Endothelial cell (in vitro differentiated cells): ENCODE measurements at regions not wholly inside any gene's neighbourhood (a gene's known extent, or its start where the extent isn't known, plus 50 kb on each side); places are given as distances from the start of the nearest gene placed in this dataset.

ENCODE experiments used
- DNase-seq: peaks from one replicate; pipeline ENCODE4 v3.0.0; 2021; ENCODE audit warnings: low spot score
- H3K27ac Mint-ChIP-seq: one replicate; pipeline ENCODE4 v1.8.0; 2021; ENCODE audit warnings: mixed read lengths, inconsistent platforms; ENCODE audit not compliant: unreplicated experiment
- H3K27me3 Mint-ChIP-seq: one replicate; pipeline ENCODE4 v1.8.0; 2021; ENCODE audit warnings: mild to moderate bottlenecking, moderate library complexity, mixed read lengths, inconsistent platforms; ENCODE audit not compliant: unreplicated experiment
- H3K36me3 Mint-ChIP-seq: one replicate; pipeline ENCODE4 v1.8.0; 2021; ENCODE audit warnings: mild to moderate bottlenecking, low read depth, mixed read lengths, inconsistent platforms; ENCODE audit not compliant: unreplicated experiment
- H3K4me1 Mint-ChIP-seq: one replicate; pipeline ENCODE4 v1.8.0; 2021; ENCODE audit warnings: mild to moderate bottlenecking, mixed read lengths, inconsistent platforms; ENCODE audit not compliant: unreplicated experiment
- H3K4me3 Mint-ChIP-seq: one replicate; pipeline ENCODE4 v1.8.0; 2021; ENCODE audit warnings: mild to moderate bottlenecking, mixed read lengths, inconsistent platforms; ENCODE audit not compliant: unreplicated experiment
- H3K9me3 Mint-ChIP-seq: one replicate; pipeline ENCODE4 v1.8.0; 2021; ENCODE audit warnings: mixed read lengths, inconsistent platforms; ENCODE audit not compliant: unreplicated experiment
- TF ChIP-seq, protein P1 (sequence below): fragments of 200-600 bp; sonication (generic); IDR thresholded peaks from one replicate; pipeline ENCODE4 v1.5.0; 2021; ENCODE audit warnings: antibody characterized with exemption; ENCODE audit not compliant: unreplicated experiment

DNA sequence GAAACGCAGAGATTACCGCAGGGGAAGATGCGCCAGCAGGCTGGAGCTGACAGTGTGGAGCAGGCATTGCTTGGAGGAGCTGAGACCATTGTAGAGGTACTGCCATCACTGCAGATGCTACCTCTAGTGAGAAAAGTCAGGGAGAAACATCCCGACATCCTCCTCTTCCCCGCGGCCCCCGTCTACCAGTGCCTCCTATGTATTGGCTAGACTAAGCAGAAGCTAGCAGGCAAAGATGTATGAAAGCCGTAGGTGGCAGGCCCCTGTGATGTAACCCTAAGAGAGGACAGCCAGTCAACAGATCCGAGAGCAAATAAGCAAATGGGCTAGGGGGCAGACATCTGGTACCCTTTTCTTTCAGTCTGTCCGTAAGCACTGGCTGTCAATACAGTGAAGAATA is 115.5 kb upstream of the ACTBL2 start:
- H3K27ac Mint-ChIP-seq, result no peak overlapping the region
- no peak for DNase-seq
- H3K4me1 Mint-ChIP-seq, result no peaks in the 10 kb centered on the region
- no peaks in the 10 kb centered on the region for H3K9me3 Mint-ChIP-seq
- no peak overlapping the region for H3K4me3 Mint-ChIP-seq
- no peaks in the 10 kb centered on the region for H3K27me3 Mint-ChIP-seq
- TF ChIP-seq, protein P1, sequence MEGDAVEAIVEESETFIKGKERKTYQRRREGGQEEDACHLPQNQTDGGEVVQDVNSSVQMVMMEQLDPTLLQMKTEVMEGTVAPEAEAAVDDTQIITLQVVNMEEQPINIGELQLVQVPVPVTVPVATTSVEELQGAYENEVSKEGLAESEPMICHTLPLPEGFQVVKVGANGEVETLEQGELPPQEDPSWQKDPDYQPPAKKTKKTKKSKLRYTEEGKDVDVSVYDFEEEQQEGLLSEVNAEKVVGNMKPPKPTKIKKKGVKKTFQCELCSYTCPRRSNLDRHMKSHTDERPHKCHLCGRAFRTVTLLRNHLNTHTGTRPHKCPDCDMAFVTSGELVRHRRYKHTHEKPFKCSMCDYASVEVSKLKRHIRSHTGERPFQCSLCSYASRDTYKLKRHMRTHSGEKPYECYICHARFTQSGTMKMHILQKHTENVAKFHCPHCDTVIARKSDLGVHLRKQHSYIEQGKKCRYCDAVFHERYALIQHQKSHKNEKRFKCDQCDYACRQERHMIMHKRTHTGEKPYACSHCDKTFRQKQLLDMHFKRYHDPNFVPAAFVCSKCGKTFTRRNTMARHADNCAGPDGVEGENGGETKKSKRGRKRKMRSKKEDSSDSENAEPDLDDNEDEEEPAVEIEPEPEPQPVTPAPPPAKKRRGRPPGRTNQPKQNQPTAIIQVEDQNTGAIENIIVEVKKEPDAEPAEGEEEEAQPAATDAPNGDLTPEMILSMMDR, result no peak
- H3K36me3 Mint-ChIP-seq, result no peaks in the 10 kb centered on the region

DNA sequence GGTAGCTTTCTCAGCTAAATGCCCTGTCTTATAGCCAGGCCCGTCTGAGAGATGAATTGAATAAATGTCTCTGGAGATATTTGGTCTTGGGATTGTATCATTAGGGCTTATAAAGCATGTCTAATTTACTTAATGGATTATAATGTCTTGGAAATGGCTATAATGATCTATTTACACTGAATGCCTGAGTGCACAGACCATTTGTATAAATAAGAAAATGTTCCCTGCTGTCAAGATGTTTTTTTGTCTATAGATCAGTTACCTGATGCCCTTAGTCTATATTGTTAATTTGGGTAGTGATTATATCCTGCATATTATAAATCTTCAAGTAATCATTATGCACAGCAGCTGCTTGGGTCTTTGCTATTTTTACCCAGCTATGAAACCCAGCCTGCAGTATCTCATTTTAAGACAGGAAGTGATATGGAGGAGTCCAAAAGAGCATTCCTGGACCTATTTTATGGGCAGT is 112.9 kb upstream of the ACTBL2 start:
- H3K4me1 Mint-ChIP-seq, result peaks cover 11% of the 10 kb centered on the region
- H3K36me3 Mint-ChIP-seq, result no peaks in the 10 kb centered on the region
- TF ChIP-seq, protein P1, result no peak
- no peaks in the 10 kb centered on the region for H3K9me3 Mint-ChIP-seq
- no peak overlapping the region for H3K27ac Mint-ChIP-seq
- H3K4me3 Mint-ChIP-seq, result no peak overlapping the region
- no peaks in the 10 kb centered on the region for H3K27me3 Mint-ChIP-seq
- no peak for DNase-seq

DNA sequence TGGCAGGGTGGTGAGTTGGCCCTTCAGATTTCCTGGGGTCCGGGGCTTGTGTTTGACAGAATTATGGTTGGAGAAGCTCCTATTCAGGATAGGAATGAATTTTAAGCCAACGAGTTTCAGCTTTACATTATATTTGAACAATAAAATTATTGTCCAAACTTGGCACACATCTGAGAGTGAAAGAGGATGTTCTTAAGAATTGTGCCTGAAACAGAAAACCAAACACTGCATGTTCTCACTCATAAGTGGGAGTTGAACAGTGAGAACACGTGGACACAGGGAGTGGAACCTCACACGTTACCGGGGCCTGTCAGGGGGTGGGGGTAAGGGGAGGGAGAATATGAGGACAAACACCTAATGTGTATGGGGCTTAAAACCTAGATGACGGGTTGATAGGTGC is 111.8 kb upstream of the ACTBL2 start:
- Mint-ChIP-seq H3K27me3 (no peaks in the 10 kb centered on the region), H3K4me1 (peaks cover 11% of the 10 kb centered on the region), H3K9me3 (no peaks in the 10 kb centered on the region), H3K36me3 (no peaks in the 10 kb centered on the region), H3K4me3 (no peak overlapping the region), H3K27ac (no peak overlapping the region)
- DNase-seq, result no peak
- TF ChIP-seq, protein P1, result no peak

DNA sequence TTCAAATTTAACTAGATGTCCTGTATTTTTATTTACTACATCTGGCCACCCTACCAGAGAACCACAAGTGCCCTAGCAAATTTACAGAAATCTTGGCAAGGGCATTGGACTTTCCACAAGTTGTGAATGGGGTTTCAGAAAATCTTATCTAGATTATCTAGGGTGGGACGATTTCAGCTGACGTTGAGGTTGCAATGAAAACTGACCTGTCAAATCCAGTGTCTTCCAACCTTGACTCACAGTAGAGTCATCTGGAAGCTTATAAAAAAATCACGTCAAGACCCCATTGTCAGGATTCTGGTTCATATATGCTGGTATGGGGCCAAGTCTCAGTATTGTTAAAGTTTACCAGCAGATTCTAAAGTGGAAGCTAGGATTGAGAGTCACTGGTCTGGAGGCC is 109.6 kb upstream of the ACTBL2 start:
- Mint-ChIP-seq H3K36me3 (peaks cover 5% of the 10 kb centered on the region), H3K27ac (no peak overlapping the region), H3K27me3 (peaks cover 1% of the 10 kb centered on the region), H3K4me1 (peaks cover 11% of the 10 kb centered on the region), H3K4me3 (no peak overlapping the region), H3K9me3 (no peaks in the 10 kb centered on the region)
- TF ChIP-seq, protein P1, result no peak
- DNase-seq, result no peak

DNA sequence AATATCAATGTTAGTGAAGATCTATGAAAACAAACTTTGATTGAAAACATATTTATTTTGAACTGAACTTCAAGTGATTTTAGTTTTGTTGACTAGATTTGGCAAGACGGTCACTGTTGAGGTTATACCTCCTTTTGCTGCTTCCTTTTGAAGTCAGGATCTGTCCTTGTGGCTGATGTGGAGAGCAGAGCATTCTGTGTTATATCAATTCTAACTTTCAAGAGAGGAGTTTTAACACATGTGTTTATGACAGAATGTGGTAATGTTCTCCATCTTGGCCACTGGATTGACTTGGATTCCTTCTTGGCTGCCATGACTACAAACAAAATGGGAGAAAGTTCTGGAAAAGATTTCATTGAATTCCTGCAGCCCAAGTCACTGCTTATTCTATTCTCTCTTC is 104.0 kb upstream of the ACTBL2 start:
- H3K27ac Mint-ChIP-seq, result no peak overlapping the region
- TF ChIP-seq, protein P1, result no peak
- H3K27me3 Mint-ChIP-seq, result peaks cover 1% of the 10 kb centered on the region
- peaks cover 5% of the 10 kb centered on the region for H3K36me3 Mint-ChIP-seq
- H3K4me1 Mint-ChIP-seq, result peaks cover 3% of the 10 kb centered on the region
- no peak overlapping the region for H3K4me3 Mint-ChIP-seq
- no peaks in the 10 kb centered on the region for H3K9me3 Mint-ChIP-seq
- no peak for DNase-seq
